Activated CD8-positive, alpha-beta T cell treated with anti-CD3 and anti-CD28 coated beads, Interleukin-2, amount 10 ng/mL, durations not matched to agents 7 days and 5 days (primary cell): ENCODE measurements at regions not wholly inside any gene's neighbourhood (a gene's known extent, or its start where the extent isn't known, plus 50 kb on each side); places are given as distances from the start of the nearest gene placed in this dataset.

ENCODE experiments used
- ATAC-seq: fragments of 150-1000 bp; cut with Tn5 transposase; one replicate; pipeline ENCODE4 v1.10.0; 2021; ENCODE audit warnings: moderate library complexity
- CTCF ChIA-PET: fragments of 350-600 bp; sonication (Branson Sonifier 250); formaldehyde crosslinking; loops from one replicate; lab custom pipeline; 2021; ENCODE audit warnings: antibody characterized with exemption; lab: Charles Lee
- POLR2A ChIA-PET: fragments of 350-600 bp; sonication (Branson Sonifier 250); formaldehyde crosslinking; loops from one replicate; lab custom pipeline; 2021; ENCODE audit warnings: antibody characterized with exemption; lab: Charles Lee
- DNase-seq: peaks from one replicate; pipeline ENCODE4 v3.0.0-alpha.2; 2020
- H3K27ac Mint-ChIP-seq: one replicate; pipeline ENCODE4 v1.8.0; 2021; ENCODE audit warnings: mild to moderate bottlenecking, mixed read lengths
- H3K27me3 Mint-ChIP-seq: one replicate; pipeline ENCODE4 v1.8.0; 2021; ENCODE audit warnings: low read depth, mixed read lengths
- H3K36me3 Mint-ChIP-seq: one replicate; pipeline ENCODE4 v1.8.0; 2021; ENCODE audit warnings: low read depth, mixed read lengths
- H3K4me1 Mint-ChIP-seq: one replicate; pipeline ENCODE4 v1.8.0; 2021; ENCODE audit warnings: low read depth, mixed read lengths
- H3K4me3 Mint-ChIP-seq: one replicate; pipeline ENCODE4 v1.8.0; 2021; ENCODE audit warnings: mild to moderate bottlenecking, mixed read lengths
- H3K9me3 Mint-ChIP-seq: one replicate; pipeline ENCODE4 v1.8.0; 2022; ENCODE audit warnings: mixed read lengths; ENCODE audit not compliant: insufficient read depth

DNA sequence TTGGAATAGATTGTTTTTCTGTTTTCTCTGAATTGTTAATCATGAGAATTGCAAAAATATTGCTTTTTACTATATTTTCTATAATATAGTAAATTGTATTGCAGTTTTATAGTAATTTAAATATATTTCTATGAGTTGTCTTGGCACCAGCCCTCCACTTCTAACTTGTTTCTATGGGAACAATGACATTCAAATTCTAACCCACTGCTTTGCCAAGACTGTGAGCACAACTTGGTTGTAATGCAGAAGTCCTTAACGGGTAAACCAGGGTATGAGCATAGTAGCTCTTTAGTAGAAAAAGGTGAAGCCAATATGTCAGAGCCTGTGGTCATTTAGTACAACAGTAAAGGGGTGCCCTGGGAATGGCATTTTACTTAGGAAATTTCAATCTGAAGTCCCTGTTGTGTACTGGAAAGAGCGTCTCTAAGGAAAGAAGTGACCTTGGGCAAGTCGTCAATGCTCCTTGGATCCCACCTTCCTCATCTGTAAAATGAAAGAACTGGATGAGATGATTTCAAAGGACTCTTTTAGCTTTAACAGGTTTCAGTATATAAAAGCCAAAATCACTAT, 283.3 kb downstream of the ATP23 start:
- no peak for ATAC-seq
- H3K27me3 Mint-ChIP-seq, result no peaks in the 10 kb centered on the region

DNA sequence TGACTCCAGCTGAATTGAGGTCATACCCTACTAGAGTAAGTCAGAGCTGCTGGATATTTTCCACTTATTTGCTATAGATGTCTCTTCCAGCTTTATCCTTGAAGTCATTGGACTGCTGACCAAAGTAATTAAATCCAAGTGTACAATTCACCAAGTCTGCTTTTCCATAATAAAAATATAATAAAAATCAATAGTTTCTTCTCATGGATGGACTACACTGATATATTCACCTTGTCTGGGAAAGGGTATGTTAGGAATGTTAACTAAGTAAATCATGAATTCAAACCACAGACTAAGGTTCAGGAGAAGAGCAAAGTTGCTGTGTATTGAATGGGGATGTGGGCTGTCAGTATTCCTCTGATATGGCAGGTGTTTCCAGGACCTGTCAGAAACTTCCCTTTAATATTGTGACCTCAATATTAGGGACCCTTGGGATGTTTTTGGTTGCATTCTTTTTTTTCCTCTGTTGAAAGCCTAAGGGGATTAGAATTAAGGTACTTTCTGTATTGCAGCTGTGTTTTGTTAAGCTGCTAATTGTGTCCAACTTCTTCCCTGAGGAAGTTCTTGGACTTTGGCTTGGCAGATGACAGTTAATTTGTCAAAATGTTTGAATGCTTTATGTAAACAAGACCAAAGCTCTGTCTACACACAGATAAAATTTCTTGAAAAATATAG, 284.0 kb downstream of the ATP23 start:
- Mint-ChIP-seq H3K27me3 (no peaks in the 10 kb centered on the region), H3K4me3 (no peak overlapping the region), H3K9me3 (no peaks in the 10 kb centered on the region), H3K4me1 (no peaks in the 10 kb centered on the region), H3K36me3 (no peaks in the 10 kb centered on the region), H3K27ac (no peak overlapping the region)
- DNase-seq (no peak), ATAC-seq (no peak)
- CTCF ChIA-PET, result no interaction called here
- POLR2A ChIA-PET, result no interaction called here

More for the DNA sequence above, 283.3 kb downstream of the ATP23 start:
- no peak overlapping the region for H3K27ac Mint-ChIP-seq
- no peaks in the 10 kb centered on the region for H3K36me3 Mint-ChIP-seq
- no peaks in the 10 kb centered on the region for H3K4me1 Mint-ChIP-seq
- H3K9me3 Mint-ChIP-seq, result no peaks in the 10 kb centered on the region
- no peak overlapping the region for H3K4me3 Mint-ChIP-seq
- POLR2A ChIA-PET, result no interaction called here
- DNase-seq, result no peak
- CTCF ChIA-PET, result no interaction called here

DNA sequence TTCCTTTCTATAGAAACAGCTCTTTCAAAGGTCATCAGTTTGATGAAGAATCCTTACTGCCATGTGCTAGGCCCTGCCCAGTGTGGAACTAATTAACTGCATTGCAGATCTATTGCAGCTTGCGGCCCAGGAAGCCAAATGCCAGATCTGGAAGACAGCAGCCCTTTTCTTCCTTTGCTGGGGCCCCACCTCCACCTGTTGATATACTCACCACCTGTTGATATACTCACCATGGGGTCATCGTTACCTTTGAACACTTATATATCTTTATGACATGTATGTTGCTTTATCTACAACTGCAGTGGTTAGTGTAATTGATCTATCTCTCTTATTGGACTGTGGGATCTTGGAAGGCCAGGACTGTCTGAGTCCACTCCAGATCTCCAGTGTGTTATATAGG, 292.5 kb downstream of the ATP23 start:
- Mint-ChIP-seq H3K27ac (no peak overlapping the region), H3K9me3 (peaks cover 3% of the 10 kb centered on the region), H3K4me1 (no peaks in the 10 kb centered on the region), H3K36me3 (no peaks in the 10 kb centered on the region), H3K4me3 (no peak overlapping the region), H3K27me3 (no peaks in the 10 kb centered on the region)
- CTCF ChIA-PET, result no interaction called here
- DNase-seq (no peak), ATAC-seq (no peak)
- POLR2A ChIA-PET, result no interaction called here

DNA sequence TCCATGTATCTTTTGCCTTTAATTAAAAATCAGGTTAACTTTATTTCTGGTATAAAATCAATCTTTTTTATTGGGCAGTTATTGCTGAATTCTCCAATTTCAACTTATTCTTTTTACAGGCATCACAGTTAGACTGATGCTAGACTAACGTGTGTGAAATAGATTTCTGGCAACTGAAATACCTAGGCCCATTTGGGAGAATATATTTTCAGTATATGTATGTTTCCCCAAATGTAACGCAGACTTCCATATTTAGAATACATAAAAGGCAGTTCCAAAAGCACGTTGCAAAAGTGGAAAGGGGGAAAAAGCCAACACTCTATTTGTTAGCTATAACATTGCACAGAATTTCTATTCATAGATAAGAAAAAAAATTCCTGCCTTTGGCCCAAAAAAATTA, 297.0 kb downstream of the ATP23 start:
- ATAC-seq (no peak), DNase-seq (no peak)
- no peaks in the 10 kb centered on the region for H3K4me1 Mint-ChIP-seq
- no peak overlapping the region for H3K4me3 Mint-ChIP-seq
- H3K27ac Mint-ChIP-seq, result no peak overlapping the region
- ChIA-PET CTCF (no interaction called here), POLR2A (no interaction called here)
- no peaks in the 10 kb centered on the region for H3K27me3 Mint-ChIP-seq
- H3K36me3 Mint-ChIP-seq, result no peaks in the 10 kb centered on the region
- H3K9me3 Mint-ChIP-seq, result no peaks in the 10 kb centered on the region

DNA sequence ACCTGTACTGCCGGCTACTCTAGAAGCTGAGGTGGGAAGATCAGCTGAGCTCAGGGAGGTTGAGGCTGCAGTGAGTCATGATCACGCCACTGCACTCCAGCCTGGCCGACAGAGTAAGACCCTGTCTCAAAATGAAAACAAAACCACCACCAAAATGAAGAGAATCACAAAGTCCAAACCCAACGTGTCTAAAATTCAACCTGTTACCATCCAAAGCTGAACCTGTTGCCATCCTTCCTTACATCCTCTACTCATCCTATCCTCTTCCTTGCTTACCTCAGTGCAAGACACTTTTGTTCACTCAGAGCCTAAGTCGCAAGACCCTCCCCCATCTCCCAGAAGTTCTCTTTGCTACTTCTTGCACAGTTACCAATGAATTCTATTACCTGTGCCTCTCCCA, 299.7 kb downstream of the ATP23 start:
- DNase-seq, result no peak
- CTCF ChIA-PET, result no interaction called here
- Mint-ChIP-seq H3K27ac (no peak overlapping the region), H3K4me1 (no peaks in the 10 kb centered on the region), H3K9me3 (no peaks in the 10 kb centered on the region), H3K36me3 (no peaks in the 10 kb centered on the region), H3K27me3 (no peaks in the 10 kb centered on the region), H3K4me3 (no peak overlapping the region)
- ATAC-seq, result no peak
- POLR2A ChIA-PET, result no interaction called here

DNA sequence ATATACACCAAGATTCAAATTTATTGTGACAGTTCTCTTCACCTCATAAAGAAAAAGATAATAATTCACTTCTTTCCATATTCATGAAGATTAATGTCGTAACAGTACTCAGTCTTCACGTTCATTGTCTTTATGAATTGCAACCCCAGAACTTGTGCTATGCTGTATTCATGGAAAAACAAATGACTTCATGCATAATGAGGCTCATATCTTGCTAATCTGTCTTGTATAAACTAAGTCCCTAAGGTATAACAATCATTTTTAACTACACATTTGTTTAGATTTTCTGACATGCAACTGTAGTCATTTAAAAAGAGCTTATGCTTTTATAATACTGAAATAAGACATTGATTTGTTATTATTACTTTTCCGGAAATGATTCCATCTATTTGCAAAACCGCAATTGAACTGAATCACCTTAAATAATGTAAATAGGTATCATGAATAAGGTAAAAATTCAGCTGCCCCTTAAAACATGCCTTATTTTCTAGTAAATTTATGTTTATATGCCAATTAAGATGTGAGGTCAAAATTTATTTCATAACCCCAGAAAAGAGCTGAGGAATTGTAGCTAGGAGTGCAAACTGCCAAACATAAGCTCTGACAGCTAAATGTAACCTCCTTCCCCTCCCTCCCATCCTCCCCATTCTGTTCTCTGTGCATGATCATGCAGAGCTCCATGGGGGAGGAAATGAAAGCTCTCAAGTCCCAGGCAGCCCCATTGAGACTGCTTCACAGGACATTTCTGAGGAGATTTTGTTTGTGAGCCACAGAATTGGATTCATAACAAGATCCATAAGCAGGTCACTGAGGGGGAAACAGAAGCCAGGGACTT, 301.6 kb downstream of the ATP23 start:
- ChIA-PET POLR2A (interaction anchor here (0.9 kb wide), 1 partner anchor 12 kb away, joined by 3 read pairs; no protein-coding TSS in a partner anchor), CTCF (interaction anchor here (1.2 kb wide), 1 partner anchor 12 kb away, joined by 3 read pairs; no protein-coding TSS in a partner anchor)
- Mint-ChIP-seq H3K36me3 (no peaks in the 10 kb centered on the region), H3K27me3 (no peaks in the 10 kb centered on the region), H3K4me3 (no peak overlapping the region), H3K9me3 (no peaks in the 10 kb centered on the region), H3K4me1 (no peaks in the 10 kb centered on the region), H3K27ac (no peak overlapping the region)
- DNase-seq (no peak), ATAC-seq (no peak)

DNA sequence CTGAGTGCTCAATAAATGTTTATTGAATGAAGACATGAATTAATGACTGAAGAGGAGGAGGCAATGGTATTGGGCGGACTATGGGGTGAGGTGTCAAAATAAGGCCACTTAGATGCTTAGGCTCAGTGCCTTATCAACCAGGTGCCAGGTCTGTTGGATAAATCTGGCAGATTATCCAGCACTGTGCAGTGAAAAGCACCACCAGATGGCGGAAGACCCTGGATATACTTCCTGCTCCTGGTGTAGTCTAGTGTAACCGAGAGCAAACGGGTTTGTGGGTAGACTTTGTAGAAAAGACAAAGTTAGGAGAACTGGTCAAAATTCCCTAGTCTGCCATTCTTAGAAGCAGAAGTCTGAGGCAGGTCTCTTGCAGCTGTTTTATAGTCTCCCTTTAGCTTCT, 306.3 kb downstream of the ATP23 start:
- Mint-ChIP-seq H3K36me3 (no peaks in the 10 kb centered on the region), H3K27ac (no peak overlapping the region), H3K27me3 (no peaks in the 10 kb centered on the region), H3K4me1 (no peaks in the 10 kb centered on the region), H3K4me3 (no peak overlapping the region), H3K9me3 (no peaks in the 10 kb centered on the region)
- CTCF ChIA-PET, result no interaction called here
- DNase-seq, result no peak
- no peak for ATAC-seq
- POLR2A ChIA-PET, result no interaction called here

DNA sequence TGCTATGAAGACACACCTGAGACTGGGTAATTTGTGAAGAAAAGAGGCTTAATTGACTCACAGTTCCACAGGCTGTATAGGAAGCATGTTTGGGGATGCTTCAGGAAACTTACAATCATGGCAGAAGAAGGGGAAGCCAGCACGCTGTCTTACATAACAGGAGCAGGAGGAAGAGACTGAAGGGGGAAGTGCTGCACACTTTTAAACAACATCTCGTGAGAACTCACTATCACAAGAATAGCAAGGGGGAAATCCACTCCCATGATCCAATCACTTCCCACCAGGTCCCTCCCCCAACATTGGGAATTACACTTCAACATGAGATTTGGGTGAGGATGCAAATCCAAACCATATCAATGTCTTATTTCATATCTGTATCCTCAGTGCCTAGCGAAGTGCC, 307.2 kb downstream of the ATP23 start:
- Mint-ChIP-seq H3K27ac (no peak overlapping the region), H3K4me3 (no peak overlapping the region), H3K36me3 (no peaks in the 10 kb centered on the region), H3K4me1 (no peaks in the 10 kb centered on the region), H3K27me3 (no peaks in the 10 kb centered on the region), H3K9me3 (no peaks in the 10 kb centered on the region)
- DNase-seq, result no peak
- CTCF ChIA-PET, result no interaction called here
- ATAC-seq, result no peak
- POLR2A ChIA-PET, result no interaction called here

DNA sequence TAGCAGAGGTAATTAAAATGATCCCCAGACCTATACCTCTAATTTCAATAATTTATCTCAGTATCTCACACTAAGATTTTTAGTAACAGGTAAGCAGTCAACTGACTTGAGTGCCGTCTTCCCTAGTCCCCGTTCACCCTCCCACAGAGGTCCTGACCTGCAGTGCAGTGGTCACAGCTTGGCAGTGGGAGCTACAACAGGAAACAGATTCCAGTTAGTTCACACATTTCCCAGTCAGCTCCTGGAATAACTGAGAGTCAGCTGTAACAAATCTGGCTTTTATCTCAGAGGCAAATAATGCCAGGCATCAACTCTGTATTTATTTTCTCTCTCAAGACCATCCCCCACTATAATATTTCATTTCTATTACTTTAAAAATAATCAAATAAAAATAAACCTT, 308.2 kb downstream of the ATP23 start:
- POLR2A ChIA-PET, result no interaction called here
- Mint-ChIP-seq H3K4me3 (no peak overlapping the region), H3K4me1 (no peaks in the 10 kb centered on the region), H3K27ac (no peak overlapping the region), H3K36me3 (no peaks in the 10 kb centered on the region), H3K27me3 (no peaks in the 10 kb centered on the region), H3K9me3 (no peaks in the 10 kb centered on the region)
- ATAC-seq (no peak), DNase-seq (no peak)
- CTCF ChIA-PET, result no interaction called here

DNA sequence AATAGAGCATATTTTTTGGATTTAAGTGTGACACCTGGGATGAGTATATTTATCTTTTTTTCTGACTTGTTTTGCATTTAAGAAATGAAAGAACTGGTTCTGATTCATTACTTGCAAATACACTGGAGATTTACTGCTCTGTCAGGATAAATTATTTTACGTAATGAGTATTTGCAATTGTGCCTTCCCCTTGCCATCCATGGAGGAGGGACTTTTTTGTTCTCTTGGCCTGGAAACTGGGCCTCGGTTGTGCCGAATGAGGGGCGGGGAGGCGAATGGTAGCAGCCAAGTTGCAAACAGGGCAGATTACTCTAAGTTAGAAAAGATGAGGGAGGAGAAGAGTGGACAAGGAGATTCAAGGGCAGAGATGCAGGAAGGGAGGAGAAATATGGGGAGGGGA, 308.7 kb downstream of the ATP23 start:
- ATAC-seq (no peak), DNase-seq (no peak)
- H3K9me3 Mint-ChIP-seq, result no peaks in the 10 kb centered on the region
- H3K4me3 Mint-ChIP-seq, result no peak overlapping the region
- no peaks in the 10 kb centered on the region for H3K27me3 Mint-ChIP-seq
- CTCF ChIA-PET, result no interaction called here
- no peaks in the 10 kb centered on the region for H3K36me3 Mint-ChIP-seq
- POLR2A ChIA-PET, result no interaction called here
- no peak overlapping the region for H3K27ac Mint-ChIP-seq
- H3K4me1 Mint-ChIP-seq, result no peaks in the 10 kb centered on the region

DNA sequence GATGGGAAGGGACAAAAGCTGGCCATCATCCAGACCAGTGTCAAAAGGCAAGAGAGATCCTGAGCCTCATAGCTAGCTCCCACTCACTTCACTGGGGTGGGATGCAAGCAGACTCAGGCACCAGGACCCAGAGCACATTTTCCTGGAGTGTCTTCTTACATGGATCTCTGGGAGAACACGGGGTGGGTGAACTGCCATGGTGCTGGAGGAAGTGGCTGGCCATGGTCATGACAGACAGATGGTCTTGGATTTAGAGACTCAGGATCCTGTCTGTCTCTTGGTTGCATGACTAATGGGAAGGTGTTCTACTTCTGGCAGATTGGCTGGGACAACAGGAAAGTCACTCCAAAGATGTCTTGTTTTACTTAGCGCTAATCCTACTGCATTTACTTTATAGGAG, 311.5 kb downstream of the ATP23 start:
- no peak overlapping the region for H3K27ac Mint-ChIP-seq
- H3K27me3 Mint-ChIP-seq, result no peaks in the 10 kb centered on the region
- no peaks in the 10 kb centered on the region for H3K36me3 Mint-ChIP-seq
- ATAC-seq, result no peak
- H3K9me3 Mint-ChIP-seq, result no peaks in the 10 kb centered on the region
- no peak for DNase-seq
- H3K4me3 Mint-ChIP-seq, result no peak overlapping the region
- ChIA-PET CTCF (no interaction called here), POLR2A (no interaction called here)
- H3K4me1 Mint-ChIP-seq, result no peaks in the 10 kb centered on the region

DNA sequence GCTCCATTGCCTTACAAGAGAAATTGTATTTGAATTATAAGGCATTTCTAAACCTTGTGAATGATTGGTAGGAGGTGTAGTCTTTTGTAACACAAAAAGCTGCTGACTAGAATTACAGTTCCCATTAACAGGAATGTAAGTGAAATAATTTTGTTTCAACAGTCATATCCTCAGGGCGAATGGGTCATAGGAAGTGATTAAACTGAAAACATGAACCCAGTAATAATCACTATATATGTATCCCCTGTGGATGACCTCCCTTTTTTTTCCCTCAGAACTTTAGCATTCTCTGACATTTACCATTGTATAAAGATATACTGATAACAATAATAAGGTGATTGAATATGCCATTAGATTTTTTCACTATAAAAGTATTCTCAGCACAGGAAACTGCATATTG, 312.3 kb downstream of the ATP23 start:
- Mint-ChIP-seq H3K27ac (no peak overlapping the region), H3K4me1 (no peaks in the 10 kb centered on the region)

More for the DNA sequence above, 312.3 kb downstream of the ATP23 start:
- ChIA-PET POLR2A (no interaction called here), CTCF (no interaction called here)
- no peaks in the 10 kb centered on the region for H3K36me3 Mint-ChIP-seq
- DNase-seq (no peak), ATAC-seq (no peak)
- H3K27me3 Mint-ChIP-seq, result no peaks in the 10 kb centered on the region
- no peak overlapping the region for H3K4me3 Mint-ChIP-seq
- H3K9me3 Mint-ChIP-seq, result no peaks in the 10 kb centered on the region
